GM12878 (cell line): ENCODE measurements at regions not wholly inside any gene's neighbourhood (a gene's known extent, or its start where the extent isn't known, plus 50 kb on each side); places are given as distances from the start of the nearest gene placed in this dataset.

Experiments used
- CBX3 ChIP-seq: fragments of 200-600 bp; sonication (generic); IDR thresholded peaks from 2 replicates; pipeline ENCODE4 v1.6.1; 2016; ENCODE audit warnings: low read depth, borderline replicate concordance
- EED ChIP-seq: sonication (generic); IDR thresholded peaks from 2 replicates; pipeline ENCODE4 v1.6.1; 2016; ENCODE audit warnings: antibody characterized with exemption, low read depth
- HCFC1 ChIP-seq: fragments of 150-350 bp; IDR thresholded peaks from 2 replicates; pipeline ENCODE4 v1.6.1; 2014; ENCODE audit warnings: low read length
- PML ChIP-seq: IDR thresholded peaks from 2 replicates; pipeline ENCODE4 v1.6.1; 2012; ENCODE audit warnings: low read length, inconsistent platforms
- USF2 ChIP-seq: IDR thresholded peaks from 2 replicates; pipeline ENCODE4 v1.6.1; 2011; ENCODE audit warnings: low read depth, low read length, improper control_type of control experiment, borderline replicate concordance
- ZNF622 ChIP-seq: fragments of 450-650 bp; IDR thresholded peaks from 2 replicates; pipeline ENCODE4 v1.6.1; 2017; ENCODE audit warnings: mild to moderate bottlenecking, inconsistent platforms

GRCh38 chr1:200464784-200465400 lies 55.1 kb upstream of the ZNF281 start (continued):
- no peak for TF ChIP-seq USF2
- TF ChIP-seq CBX3: no peak
- no peak for TF ChIP-seq PML
- no peak for TF ChIP-seq ZNF622
- no peak for TF ChIP-seq EED
- TF ChIP-seq HCFC1: no peak
- TF ChIP-seq, all 136 proteins: peak for 0
